Prostate gland (tissue), 2 donors: ENCODE measurements at regions not wholly inside any gene's neighbourhood (a gene's known extent, or its start where the extent isn't known, plus 50 kb on each side); places are given as distances from the start of the nearest gene placed in this dataset.

Experiments used
- DNase-seq: peaks from one replicate; pipeline ENCODE4 v3.0.0-alpha.2; 2019; ENCODE audit warnings: low spot score
- H3K27ac ChIP-seq, 2 donors: fragments of 200-600 bp; sonication (generic); 2 replicates each; pipeline ENCODE4 v1.5.1; 2017 to 2019
- H3K27me3 ChIP-seq: fragments of 200-600 bp; sonication (generic); replicated peaks from 2 replicates; pipeline ENCODE4 v1.5.1; 2019; ENCODE audit not compliant: insufficient read depth
- H3K36me3 ChIP-seq, 2 donors: fragments of 200-600 bp; sonication (generic); 1 replicate in 1 of 2; 2 replicates in 1 of 2; pipeline versions ENCODE4 v1.5.1 to v1.8.1; 2017 to 2019
- H3K4me1 ChIP-seq: fragments of 200-600 bp; sonication (generic); replicated peaks from 2 replicates; pipeline ENCODE4 v1.5.1; 2019
- H3K4me3 ChIP-seq, 2 donors: fragments of 200-600 bp; sonication (generic); 2 replicates each; pipeline ENCODE4 v1.5.1; 2017 to 2019
- H3K9me3 ChIP-seq: fragments of 200-600 bp; sonication (generic); 2 replicates; pipeline ENCODE4 v1.5.1; 2017
- POLR2A ChIP-seq: fragments of 450-650 bp; IDR thresholded peaks from one replicate; pipeline ENCODE4 v1.6.1; 2016; ENCODE audit warnings: antibody characterized with exemption, mild to moderate bottlenecking
- POLR2AphosphoS5 ChIP-seq: sonication (generic); formaldehyde crosslinking; IDR thresholded peaks from one replicate; pipeline ENCODE4 v1.6.1; 2017; ENCODE audit warnings: antibody characterized with exemption
- WGBS: methylation state at CpG from one replicate; pipeline ENCODE4 v1.1.5; 2018; 5-methylcytosine and 5-hydroxymethylcytosine counted together
- intact Hi-C: fragments of 100-400 bp; cut with DNase I; formaldehyde crosslinking; loops from one replicate; pipeline ENCODE4 v1.14.2; 2022
- TF ChIP-seq, protein P1 (sequence below), 4 experiments: fragments of 200-600 bp in 2 of 4; fragments of 450-650 bp in 2 of 4; sonication (generic) in 2 of 4; IDR thresholded peaks; 1 replicate in 3 of 4; 2 replicates in 1 of 4; pipeline ENCODE4 v1.5.1; 2016 to 2019; ENCODE audit warnings: antibody characterized with exemption in 4 of 4, mild to moderate bottlenecking in 2 of 4, moderate library complexity in 2 of 4

DNA sequence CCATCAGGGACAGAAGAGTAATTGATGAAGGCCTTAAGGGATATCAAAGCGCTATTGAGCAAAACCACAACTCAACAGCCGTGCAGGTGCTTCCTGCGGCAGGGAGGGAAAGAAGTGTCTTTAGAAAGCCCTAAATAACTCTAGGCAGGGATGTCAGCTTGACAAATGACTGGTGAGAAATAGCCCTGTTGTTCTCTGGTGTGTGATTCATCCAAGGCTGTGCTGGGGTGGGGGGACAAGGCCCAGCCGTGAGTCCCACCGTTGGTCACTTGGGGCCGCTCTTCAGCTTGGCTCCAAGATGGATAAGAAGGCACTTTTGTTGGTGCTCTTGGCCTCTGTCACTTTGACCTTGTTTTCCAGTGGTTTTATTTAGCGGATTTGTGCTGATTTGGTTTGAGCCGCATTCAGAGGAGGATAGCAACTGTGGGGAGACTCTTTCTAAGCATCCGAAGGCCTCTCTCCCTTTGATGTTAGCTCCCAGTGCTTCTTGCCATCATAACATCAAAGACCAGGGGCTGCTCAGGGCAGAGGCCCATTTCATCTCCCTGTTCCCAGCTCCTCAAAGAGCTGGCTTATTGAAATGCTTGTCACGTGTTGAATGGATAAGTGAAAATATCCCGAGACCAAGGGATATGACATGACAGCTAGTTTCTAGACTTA is 130.3 kb upstream of the SERP2 start:
- WGBS: 73% methylated on average over 11 of the region's 11 CpGs
- no peak overlapping the region for H3K4me3 ChIP-seq
- no peak overlapping the region for H3K27ac ChIP-seq
- TF ChIP-seq, protein P1, sequence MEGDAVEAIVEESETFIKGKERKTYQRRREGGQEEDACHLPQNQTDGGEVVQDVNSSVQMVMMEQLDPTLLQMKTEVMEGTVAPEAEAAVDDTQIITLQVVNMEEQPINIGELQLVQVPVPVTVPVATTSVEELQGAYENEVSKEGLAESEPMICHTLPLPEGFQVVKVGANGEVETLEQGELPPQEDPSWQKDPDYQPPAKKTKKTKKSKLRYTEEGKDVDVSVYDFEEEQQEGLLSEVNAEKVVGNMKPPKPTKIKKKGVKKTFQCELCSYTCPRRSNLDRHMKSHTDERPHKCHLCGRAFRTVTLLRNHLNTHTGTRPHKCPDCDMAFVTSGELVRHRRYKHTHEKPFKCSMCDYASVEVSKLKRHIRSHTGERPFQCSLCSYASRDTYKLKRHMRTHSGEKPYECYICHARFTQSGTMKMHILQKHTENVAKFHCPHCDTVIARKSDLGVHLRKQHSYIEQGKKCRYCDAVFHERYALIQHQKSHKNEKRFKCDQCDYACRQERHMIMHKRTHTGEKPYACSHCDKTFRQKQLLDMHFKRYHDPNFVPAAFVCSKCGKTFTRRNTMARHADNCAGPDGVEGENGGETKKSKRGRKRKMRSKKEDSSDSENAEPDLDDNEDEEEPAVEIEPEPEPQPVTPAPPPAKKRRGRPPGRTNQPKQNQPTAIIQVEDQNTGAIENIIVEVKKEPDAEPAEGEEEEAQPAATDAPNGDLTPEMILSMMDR (IDR thresholded peaks at IDR 0.05): peak in 1 of 4 experiments; percentile 17
- TF ChIP-seq POLR2AphosphoS5: no peak
- no peak for TF ChIP-seq POLR2A
- no peaks in the 10 kb centered on the region for H3K9me3 ChIP-seq
- intact Hi-C loops: no loop called here
- no peaks in the 10 kb centered on the region for H3K27me3 ChIP-seq
- no peaks in the 10 kb centered on the region for H3K4me1 ChIP-seq
- no peak for DNase-seq
- H3K36me3 ChIP-seq: no peaks in the 10 kb centered on the region

DNA sequence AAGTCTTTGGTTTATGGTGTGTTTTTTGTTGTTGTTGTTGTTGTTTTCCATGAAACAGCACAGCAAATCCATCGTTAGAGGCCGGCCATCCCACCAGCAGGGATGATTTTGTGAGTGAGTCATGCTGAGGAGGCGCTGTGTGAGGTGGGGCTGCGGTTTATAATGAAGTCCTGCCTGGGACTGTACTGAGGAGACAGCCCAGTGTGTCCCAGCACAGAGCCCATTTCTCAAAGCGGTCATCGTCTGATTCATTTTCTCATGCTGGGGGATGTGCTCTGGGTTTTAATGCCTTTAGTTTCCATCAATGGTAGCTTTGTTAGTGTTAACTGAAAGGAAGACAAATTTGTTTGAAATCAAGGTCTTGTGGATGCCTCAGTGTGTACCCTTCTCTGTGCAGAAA is 129.3 kb upstream of the SERP2 start:
- no peaks in the 10 kb centered on the region for H3K27me3 ChIP-seq
- no peaks in the 10 kb centered on the region for H3K36me3 ChIP-seq
- H3K4me1 ChIP-seq: peaks cover 7% of the 10 kb centered on the region
- DNase-seq: no peak
- no peaks in the 10 kb centered on the region for H3K9me3 ChIP-seq
- no peak overlapping the region for H3K4me3 ChIP-seq
- H3K27ac ChIP-seq: no peak overlapping the region
- 83% methylated on average over 6 of the region's 6 CpGs for WGBS
- TF ChIP-seq POLR2A: no peak
- TF ChIP-seq, protein P1 (IDR thresholded peaks at IDR 0.05): no peak
- TF ChIP-seq POLR2AphosphoS5: no peak
- intact Hi-C loops: no loop called here

DNA sequence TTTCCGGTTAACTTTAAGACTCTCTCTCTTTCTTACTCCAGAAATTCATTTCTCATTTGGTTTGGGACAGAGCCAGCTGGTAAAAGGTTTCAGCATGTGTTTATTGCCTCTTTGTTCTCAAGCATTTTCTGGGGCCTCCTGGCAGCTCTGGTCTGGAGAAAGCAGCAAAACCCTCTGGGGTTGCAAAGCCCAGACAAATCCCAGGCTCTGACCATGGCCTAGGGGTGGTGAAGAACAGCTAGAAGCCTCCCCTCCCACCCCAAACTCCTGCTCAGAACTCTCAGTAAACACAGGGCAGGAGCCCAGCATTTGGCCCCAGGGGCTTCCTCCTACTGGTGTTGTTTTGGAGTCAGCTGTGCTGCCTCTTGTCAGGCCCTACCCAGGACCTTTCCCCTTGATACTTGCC is 124.2 kb upstream of the SERP2 start:
- H3K4me1 ChIP-seq: peaks cover 12% of the 10 kb centered on the region
- no peaks in the 10 kb centered on the region for H3K27me3 ChIP-seq
- no peaks in the 10 kb centered on the region for H3K9me3 ChIP-seq
- peak; percentile 66 for DNase-seq
- intact Hi-C loops: no loop called here
- 3% methylated on average over 1 of the region's 1 CpG for WGBS
- H3K4me3 ChIP-seq: no peak overlapping the region
- no peaks in the 10 kb centered on the region for H3K36me3 ChIP-seq
- TF ChIP-seq POLR2AphosphoS5: peak; percentile 72
- TF ChIP-seq, protein P1 (IDR thresholded peaks at IDR 0.05): no peak
- H3K27ac ChIP-seq: peak overlapping the region; percentile 75 to 77

DNA sequence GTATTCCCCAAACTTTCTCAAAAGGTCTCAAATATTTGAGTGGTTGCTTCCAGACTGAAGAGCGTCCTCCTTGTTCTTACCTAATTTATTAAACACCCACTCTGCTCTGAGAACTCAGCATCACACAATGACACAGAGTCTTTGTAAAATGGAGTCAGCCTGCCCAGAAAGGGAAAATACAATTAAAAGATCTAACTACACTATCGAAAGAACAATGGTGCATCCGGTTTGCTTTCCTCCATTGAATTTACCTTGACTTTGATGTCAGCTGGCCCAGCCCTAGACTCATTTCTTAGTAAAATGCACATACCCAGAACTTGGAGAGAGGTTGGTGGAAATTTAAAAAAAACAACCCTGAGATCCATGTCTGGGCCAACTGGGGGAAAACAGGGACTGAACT is 120.7 kb upstream of the SERP2 start:
- Histone ChIP-seq H3K4me1 (peaks cover 12% of the 10 kb centered on the region), H3K36me3 (no peaks in the 10 kb centered on the region), H3K4me3 (no peak overlapping the region), H3K27ac (no peak overlapping the region), H3K27me3 (no peaks in the 10 kb centered on the region), H3K9me3 (no peaks in the 10 kb centered on the region)
- no peak for TF ChIP-seq POLR2A
- TF ChIP-seq, protein P1 (IDR thresholded peaks at IDR 0.05): no peak
- no peak for TF ChIP-seq POLR2AphosphoS5
- intact Hi-C loops: no loop called here
- 66% methylated on average over 3 of the region's 3 CpGs for WGBS
- DNase-seq: no peak

DNA sequence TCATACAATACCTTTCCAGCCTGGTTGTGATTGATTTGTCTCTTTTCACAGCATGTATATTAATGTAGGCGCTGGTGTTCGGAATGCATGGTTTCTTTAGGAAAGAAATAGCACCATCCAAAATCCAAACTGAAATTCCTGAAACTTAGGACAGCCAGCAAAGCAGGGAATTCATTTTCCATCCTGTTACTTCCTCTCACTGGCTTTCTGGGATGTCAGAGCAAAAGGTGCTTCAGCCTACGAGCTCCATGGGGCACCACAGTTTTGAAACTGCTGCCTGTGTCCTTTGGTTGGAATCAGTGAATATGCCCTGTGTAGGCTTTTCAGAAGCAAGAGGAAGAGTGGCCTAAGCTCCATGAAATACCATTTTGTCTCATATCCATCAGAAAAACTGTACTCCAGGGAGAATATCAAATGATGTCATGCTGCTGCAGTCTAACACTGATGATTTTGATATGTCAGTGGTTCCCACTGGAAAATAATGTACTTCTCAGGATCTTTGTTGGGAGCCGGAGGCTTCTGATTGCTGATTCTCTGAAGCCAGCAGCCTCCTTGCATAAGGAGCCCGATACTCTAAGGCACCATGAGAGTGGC is 117.8 kb upstream of the SERP2 start:
- 98% methylated on average over 5 of the region's 5 CpGs for WGBS
- intact Hi-C loops: no loop called here
- no peaks in the 10 kb centered on the region for H3K9me3 ChIP-seq
- no peaks in the 10 kb centered on the region for H3K27me3 ChIP-seq
- DNase-seq: no peak
- no peak overlapping the region for H3K4me3 ChIP-seq
- H3K27ac ChIP-seq: no peak overlapping the region
- H3K36me3 ChIP-seq: no peaks in the 10 kb centered on the region
- no peaks in the 10 kb centered on the region for H3K4me1 ChIP-seq
- TF ChIP-seq POLR2A: no peak
- TF ChIP-seq POLR2AphosphoS5: no peak
- TF ChIP-seq, protein P1 (IDR thresholded peaks at IDR 0.05): no peak
